GM10266 (cell line): ENCODE measurements at regions not wholly inside any gene's neighbourhood (a gene's known extent, or its start where the extent isn't known, plus 50 kb on each side); places are given as distances from the start of the nearest gene placed in this dataset.

ENCODE experiments used
- DNase-seq: peaks from one replicate; pipeline ENCODE4 v3.0.0; 2012; ENCODE audit errors: extremely low spot score
- TF ChIP-seq, protein P1 (sequence below): IDR thresholded peaks from 2 replicates; pipeline ENCODE4 v1.5.1; 2012; ENCODE audit warnings: mild to moderate bottlenecking, low read depth; ENCODE audit not compliant: control insufficient read depth, insufficient read depth; ENCODE audit errors: missing control alignments

- no peak for DNase-seq
- TF ChIP-seq, protein P1, sequence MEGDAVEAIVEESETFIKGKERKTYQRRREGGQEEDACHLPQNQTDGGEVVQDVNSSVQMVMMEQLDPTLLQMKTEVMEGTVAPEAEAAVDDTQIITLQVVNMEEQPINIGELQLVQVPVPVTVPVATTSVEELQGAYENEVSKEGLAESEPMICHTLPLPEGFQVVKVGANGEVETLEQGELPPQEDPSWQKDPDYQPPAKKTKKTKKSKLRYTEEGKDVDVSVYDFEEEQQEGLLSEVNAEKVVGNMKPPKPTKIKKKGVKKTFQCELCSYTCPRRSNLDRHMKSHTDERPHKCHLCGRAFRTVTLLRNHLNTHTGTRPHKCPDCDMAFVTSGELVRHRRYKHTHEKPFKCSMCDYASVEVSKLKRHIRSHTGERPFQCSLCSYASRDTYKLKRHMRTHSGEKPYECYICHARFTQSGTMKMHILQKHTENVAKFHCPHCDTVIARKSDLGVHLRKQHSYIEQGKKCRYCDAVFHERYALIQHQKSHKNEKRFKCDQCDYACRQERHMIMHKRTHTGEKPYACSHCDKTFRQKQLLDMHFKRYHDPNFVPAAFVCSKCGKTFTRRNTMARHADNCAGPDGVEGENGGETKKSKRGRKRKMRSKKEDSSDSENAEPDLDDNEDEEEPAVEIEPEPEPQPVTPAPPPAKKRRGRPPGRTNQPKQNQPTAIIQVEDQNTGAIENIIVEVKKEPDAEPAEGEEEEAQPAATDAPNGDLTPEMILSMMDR = no peak
These were observed 413.9 kb downstream of the MZT1 start for GRCh38 chr13:72313546-72313945.

GRCh38 chr13:72303941-72304746 is 423.3 kb downstream of the MZT1 start:
- no peak for DNase-seq
- TF ChIP-seq, protein P1 = no peak

GRCh38 chr13:72296246-72296645 is 429.2 kb upstream of the DACH1 start:
- DNase-seq = no peak
- TF ChIP-seq, protein P1 = no peak

DNA sequence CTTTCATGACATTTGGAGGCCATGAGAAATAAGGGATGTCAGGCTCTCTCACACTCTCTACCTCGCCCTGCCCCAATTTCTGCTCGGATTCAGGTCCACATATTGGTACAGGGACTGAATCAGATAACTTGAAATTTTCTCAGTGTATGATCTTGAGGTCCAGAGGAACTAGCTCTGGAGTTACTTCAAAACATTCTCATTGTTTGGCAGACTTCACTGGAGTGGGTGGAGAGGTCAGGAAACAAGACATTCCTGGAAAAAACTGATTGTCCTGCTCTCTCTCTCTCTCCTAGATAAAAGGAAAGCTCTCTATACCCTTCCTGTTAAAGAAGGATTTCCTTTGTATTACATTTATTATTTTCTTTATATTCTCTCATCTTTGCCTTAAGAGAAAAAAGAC is 428.1 kb upstream of the DACH1 start:
- TF ChIP-seq, protein P1 = no peak
- no peak for DNase-seq

DNA sequence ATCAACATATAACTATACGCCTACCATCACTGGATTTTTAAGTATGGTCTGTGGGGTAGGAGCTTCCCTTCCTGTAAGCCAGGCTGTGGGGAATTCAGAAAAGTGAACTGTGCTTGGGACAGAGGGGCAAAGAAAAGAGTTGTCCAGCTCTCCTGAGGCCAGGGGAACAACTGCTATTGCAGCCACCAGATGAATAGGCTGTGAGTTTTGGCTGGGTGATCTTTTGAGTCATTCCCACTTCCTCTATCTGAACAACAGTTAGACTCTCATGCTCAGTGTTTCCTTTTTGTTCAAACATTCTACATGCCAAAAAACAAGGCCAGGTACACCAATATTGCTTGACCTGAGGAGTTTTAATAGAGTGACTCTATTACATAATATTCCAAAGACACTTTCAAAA is 426.2 kb upstream of the DACH1 start:
- TF ChIP-seq, protein P1 = no peak
- DNase-seq = no peak

DNA sequence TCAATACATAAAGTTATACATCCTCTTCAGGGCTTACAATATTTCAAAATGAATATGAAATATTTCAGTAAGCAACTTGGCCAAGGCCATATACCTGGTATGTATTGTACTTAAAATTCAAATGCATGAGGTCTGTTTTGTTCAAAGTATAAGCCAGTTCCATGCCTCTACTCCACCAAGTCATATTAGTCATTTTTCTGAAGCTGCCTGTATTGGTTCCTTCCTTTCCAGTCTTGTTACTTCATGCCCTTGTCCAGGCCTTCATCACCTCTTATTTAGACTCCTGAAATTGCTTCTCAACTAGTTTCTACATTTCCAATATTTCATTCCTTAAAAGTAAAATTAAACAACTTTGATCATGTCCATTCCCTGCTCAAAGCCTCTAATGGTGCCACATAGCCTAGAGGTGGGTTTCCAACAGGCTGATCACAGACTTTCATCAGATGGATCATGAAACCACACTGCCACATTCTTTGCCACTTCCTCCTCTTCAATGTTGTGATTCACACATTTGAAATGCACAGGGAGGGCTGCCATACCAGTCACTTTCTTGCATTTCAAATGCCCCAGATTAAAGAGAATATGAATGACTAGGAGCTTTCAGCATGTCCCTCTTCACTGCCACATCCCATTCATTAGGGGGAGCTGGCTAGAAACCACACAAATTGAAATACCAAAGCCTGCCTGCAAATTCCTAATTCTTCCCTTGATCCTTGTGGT is 424.1 kb upstream of the DACH1 start:
- DNase-seq = no peak

More for the DNA sequence above, 424.1 kb upstream of the DACH1 start:
- TF ChIP-seq, protein P1 = no peak
